ENCODE measurements at regions not wholly inside any gene's neighbourhood (a gene's known extent, or its start where the extent isn't known, plus 50 kb on each side); places are given as distances from the start of the nearest gene placed in this dataset.

- H3K27ac ChIP-seq: no peak overlapping the region
- TF ChIP-seq ZFX (IDR thresholded peaks at IDR 0.05) (no peak), CTCF (conservative IDR thresholded peaks at IDR 0.05) (no peak)
Observed at GRCh38 chr6:132085731-132086130, 134.6 kb upstream of the CCN2 start.

GRCh38 chr6:132084811-132085509, 133.8 kb upstream of the CCN2 start:
- no peak for TF ChIP-seq CTCF (conservative IDR thresholded peaks at IDR 0.05)
- no peak for TF ChIP-seq ZFX (IDR thresholded peaks at IDR 0.05)
- H3K27ac ChIP-seq: no peak overlapping the region

GRCh38 chr6:132082421-132082820, 131.2 kb upstream of the CCN2 start:
- no peak overlapping the region for H3K27ac ChIP-seq
- TF ChIP-seq ZFX (IDR thresholded peaks at IDR 0.05): no peak
- no peak for TF ChIP-seq CTCF (conservative IDR thresholded peaks at IDR 0.05)

GRCh38 chr6:132081338-132081737, 130.2 kb upstream of the CCN2 start:
- no peak for TF ChIP-seq ZFX (IDR thresholded peaks at IDR 0.05)
- no peak for TF ChIP-seq CTCF (conservative IDR thresholded peaks at IDR 0.05)
- H3K27ac ChIP-seq: no peak overlapping the region

GRCh38 chr6:132079286-132079685, 128.1 kb upstream of the CCN2 start:
- no peak overlapping the region for H3K27ac ChIP-seq
- no peak for TF ChIP-seq CTCF (conservative IDR thresholded peaks at IDR 0.05)
- no peak for TF ChIP-seq ZFX (IDR thresholded peaks at IDR 0.05)

GRCh38 chr6:132076452-132076851, 125.3 kb upstream of the CCN2 start:
- no peak for TF ChIP-seq CTCF (conservative IDR thresholded peaks at IDR 0.05)
- H3K27ac ChIP-seq: no peak overlapping the region

GRCh38 chr6:132072831-132073230, 121.7 kb upstream of the CCN2 start:
- TF ChIP-seq ZFX (IDR thresholded peaks at IDR 0.05) (no peak), CTCF (conservative IDR thresholded peaks at IDR 0.05) (no peak)
- H3K27ac ChIP-seq: no peak overlapping the region
